ENCODE measurements at regions not wholly inside any gene's neighbourhood (a gene's known extent, or its start where the extent isn't known, plus 50 kb on each side); places are given as distances from the start of the nearest gene placed in this dataset.
"Not testable (repeated sequence)": the region's sequence is repeated elsewhere in the genome, so short reads cannot be mapped to it uniquely, and the experiment has no call there.

- DNase-seq (ENCODE audit: low read depth): no peak
- no peak for TF ChIP-seq CTCF (conservative IDR thresholded peaks at IDR 0.05; ENCODE audit: low read depth, low read length)
Observed at GRCh38 chr9:101930783-101931182, 192.3 kb upstream of the GRIN3A start.

GRCh38 chr9:101925498-101925897 lies 187.1 kb upstream of the GRIN3A start:
- H3K4me3 ChIP-seq (ENCODE audit: low read depth, low read length): no peak overlapping the region
- no peak for TF ChIP-seq CTCF (conservative IDR thresholded peaks at IDR 0.05; ENCODE audit: low read depth, low read length)
- DNase-seq (ENCODE audit: low read depth): no peak

More at GRCh38 chr9:101930783-101931182, 192.3 kb upstream of the GRIN3A start:
- H3K4me3 ChIP-seq (ENCODE audit: low read depth, low read length): no peak overlapping the region

GRCh38 chr9:101923451-101923850 lies 185.0 kb upstream of the GRIN3A start:
- no peak for TF ChIP-seq CTCF (conservative IDR thresholded peaks at IDR 0.05; ENCODE audit: low read depth, low read length)
- no peak overlapping the region for H3K4me3 ChIP-seq (ENCODE audit: low read depth, low read length)
- no peak for DNase-seq (ENCODE audit: low read depth)

GRCh38 chr9:101916948-101917347 lies 178.5 kb upstream of the GRIN3A start:
- not testable (repeated sequence) for DNase-seq (ENCODE audit: low read depth); H3K4me3 ChIP-seq (ENCODE audit: low read depth, low read length)

- H3K4me3 ChIP-seq (ENCODE audit: low read depth, low read length): no peak overlapping the region
- no peak for DNase-seq (ENCODE audit: low read depth)
- no peak for TF ChIP-seq CTCF (conservative IDR thresholded peaks at IDR 0.05; ENCODE audit: low read depth, low read length)
Observed at GRCh38 chr9:101915482-101915881, 177.0 kb upstream of the GRIN3A start.

GRCh38 chr9:101912698-101913097 lies 174.3 kb upstream of the GRIN3A start:
- DNase-seq (ENCODE audit: low read depth): no peak
- no peak overlapping the region for H3K4me3 ChIP-seq (ENCODE audit: low read depth, low read length)
- TF ChIP-seq CTCF (conservative IDR thresholded peaks at IDR 0.05; ENCODE audit: low read depth, low read length): no peak

- no peak overlapping the region for H3K4me3 ChIP-seq (ENCODE audit: low read depth, low read length)
- no peak for DNase-seq (ENCODE audit: low read depth)
- no peak for TF ChIP-seq CTCF (conservative IDR thresholded peaks at IDR 0.05; ENCODE audit: low read depth, low read length)
Observed at GRCh38 chr9:101907466-101907865, 169.0 kb upstream of the GRIN3A start.

GRCh38 chr9:101904845-101905244 lies 166.4 kb upstream of the GRIN3A start:
- H3K4me3 ChIP-seq (ENCODE audit: low read depth, low read length): no peak overlapping the region
- no peak for TF ChIP-seq CTCF (conservative IDR thresholded peaks at IDR 0.05; ENCODE audit: low read depth, low read length)
- DNase-seq (ENCODE audit: low read depth): no peak
